ENCODE measurements at regions not wholly inside any gene's neighbourhood (a gene's known extent, or its start where the extent isn't known, plus 50 kb on each side); places are given as distances from the start of the nearest gene placed in this dataset.
"Not testable (repeated sequence)": the region's sequence is repeated elsewhere in the genome, so short reads cannot be mapped to it uniquely, and the experiment has no call there.

GRCh38 chr10:118422241-118422640 lies 80.1 kb upstream of the FAM204A start:
- H2BK20ac ChIP-seq (ENCODE audit: low read depth, low read length, poor library complexity, severe bottlenecking), result no peak overlapping the region
- Mint-ChIP-seq H3K27ac (no peak overlapping the region), H3K9me3 (peaks cover 0 to 2% of the 10 kb centered on the region in 2 experiments; a peak in 1 of 5 replicates), H3K4me3 (no peak overlapping the region), H3K36me3 (ENCODE audit: insufficient read depth in 1 of 3, low read depth in 3 of 3) (no peaks in the 10 kb centered on the region), H3K4me1 (peaks cover 3% of the 10 kb centered on the region in 2 experiments), H3K27me3 (ENCODE audit: low read depth) (peaks cover 2% of the 10 kb centered on the region; the same call in 1 of the 2 replicates)
- no peak overlapping the region for H3T11ph ChIP-seq (ENCODE audit: low read length)
- H3K27me3 ChIP-seq (ENCODE audit: insufficient read depth, low read length), result no peaks in the 10 kb centered on the region
- DNase-seq, result no peak
- no peak overlapping the region for H4K5ac ChIP-seq (ENCODE audit: insufficient read length, low read depth, low read length)
- H3K9me3 ChIP-seq (ENCODE audit: control insufficient read depth, low read depth, low read length), result no peaks in the 10 kb centered on the region
- no peak overlapping the region for H2BK5ac ChIP-seq (ENCODE audit: insufficient read length, low read length)
- H3K56ac ChIP-seq (ENCODE audit: insufficient read length, low read depth, low read length), result no peak overlapping the region
- WGBS (ENCODE audit: extremely low coverage, insufficient read length, low lambda C conversion rate), result no CpG with 5 or more reads among the region's 7 CpGs
- H3K23me2 ChIP-seq (ENCODE audit: insufficient read length, low read depth, low read length, poor library complexity, severe bottlenecking), result no peaks in the 10 kb centered on the region
- H3K79me2 ChIP-seq (ENCODE audit: insufficient read depth, low read length), result no peaks in the 10 kb centered on the region
- no peak overlapping the region for H4K91ac ChIP-seq (ENCODE audit: insufficient read length, low read depth, low read length)
- no peak overlapping the region for H3K27ac ChIP-seq (ENCODE audit: insufficient read length, low read depth, low read length)
- H3K4me1 ChIP-seq (ENCODE audit: insufficient read depth, low read length), result no peaks in the 10 kb centered on the region
- H2BK12ac ChIP-seq (ENCODE audit: insufficient read length, low read depth, low read length), result no peak overlapping the region
- H4K8ac ChIP-seq (replicated peaks; ENCODE audit: insufficient read length, low read depth, low read length), result no peak overlapping the region
- no peak overlapping the region for H3K14ac ChIP-seq (ENCODE audit: insufficient read depth, low read length)
- H3K23ac ChIP-seq (ENCODE audit: insufficient read length, low read depth, low read length), result no peak overlapping the region
- H3K9ac ChIP-seq (ENCODE audit: extremely low read depth, insufficient read length, low read length), result no peak overlapping the region
- no peak overlapping the region for H2BK120ac ChIP-seq (ENCODE audit: low read depth, low read length, poor library complexity, severe bottlenecking)
- no peaks in the 10 kb centered on the region for H4K20me1 ChIP-seq (ENCODE audit: control insufficient read depth, insufficient read depth, insufficient read length)
- no peak overlapping the region for H2AK5ac ChIP-seq (ENCODE audit: insufficient read length, low read length)
- no peak overlapping the region for H3K4me2 ChIP-seq (ENCODE audit: insufficient read depth, insufficient read length, low read length)
- TF ChIP-seq, protein P1, sequence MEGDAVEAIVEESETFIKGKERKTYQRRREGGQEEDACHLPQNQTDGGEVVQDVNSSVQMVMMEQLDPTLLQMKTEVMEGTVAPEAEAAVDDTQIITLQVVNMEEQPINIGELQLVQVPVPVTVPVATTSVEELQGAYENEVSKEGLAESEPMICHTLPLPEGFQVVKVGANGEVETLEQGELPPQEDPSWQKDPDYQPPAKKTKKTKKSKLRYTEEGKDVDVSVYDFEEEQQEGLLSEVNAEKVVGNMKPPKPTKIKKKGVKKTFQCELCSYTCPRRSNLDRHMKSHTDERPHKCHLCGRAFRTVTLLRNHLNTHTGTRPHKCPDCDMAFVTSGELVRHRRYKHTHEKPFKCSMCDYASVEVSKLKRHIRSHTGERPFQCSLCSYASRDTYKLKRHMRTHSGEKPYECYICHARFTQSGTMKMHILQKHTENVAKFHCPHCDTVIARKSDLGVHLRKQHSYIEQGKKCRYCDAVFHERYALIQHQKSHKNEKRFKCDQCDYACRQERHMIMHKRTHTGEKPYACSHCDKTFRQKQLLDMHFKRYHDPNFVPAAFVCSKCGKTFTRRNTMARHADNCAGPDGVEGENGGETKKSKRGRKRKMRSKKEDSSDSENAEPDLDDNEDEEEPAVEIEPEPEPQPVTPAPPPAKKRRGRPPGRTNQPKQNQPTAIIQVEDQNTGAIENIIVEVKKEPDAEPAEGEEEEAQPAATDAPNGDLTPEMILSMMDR (conservative IDR thresholded peaks at IDR 0.05), result no peak
- no peak overlapping the region for H2AFZ ChIP-seq (ENCODE audit: low read length)
- H3K18ac ChIP-seq (ENCODE audit: insufficient read length, low read depth, low read length), result no peak overlapping the region
- H3K79me1 ChIP-seq (ENCODE audit: insufficient read depth, low read depth, low read length, poor library complexity, severe bottlenecking), result no peaks in the 10 kb centered on the region
- no peak overlapping the region for H2BK15ac ChIP-seq (ENCODE audit: low read depth, low read length)
- H3K4ac ChIP-seq (ENCODE audit: low read depth, low read length), result no peak overlapping the region

GRCh38 chr10:118420049-118420448 lies 77.9 kb upstream of the FAM204A start:
- H3K56ac ChIP-seq (ENCODE audit: insufficient read length, low read depth, low read length); H3K9me3 Mint-ChIP-seq; H3K27ac ChIP-seq (ENCODE audit: insufficient read length, low read depth, low read length); H2AK5ac ChIP-seq (ENCODE audit: insufficient read length, low read length); H3K4me2 ChIP-seq (ENCODE audit: insufficient read depth, insufficient read length, low read length); H3K4me1 ChIP-seq (ENCODE audit: insufficient read depth, low read length); H3K23me2 ChIP-seq (ENCODE audit: insufficient read length, low read depth, low read length, poor library complexity, severe bottlenecking); H3T11ph ChIP-seq (ENCODE audit: low read length); H2AFZ ChIP-seq (ENCODE audit: low read length); H3K18ac ChIP-seq (ENCODE audit: insufficient read length, low read depth, low read length); H3K79me2 ChIP-seq (ENCODE audit: insufficient read depth, low read length); H3K36me3 Mint-ChIP-seq (ENCODE audit: insufficient read depth in 1 of 3, low read depth in 3 of 3); H3K9ac ChIP-seq (ENCODE audit: extremely low read depth, insufficient read length, low read length); H3K9me3 ChIP-seq (ENCODE audit: control insufficient read depth, low read depth, low read length); H3K23ac ChIP-seq (ENCODE audit: insufficient read length, low read depth, low read length); H3K4me3 Mint-ChIP-seq; H3K27me3 Mint-ChIP-seq (ENCODE audit: low read depth); H4K8ac ChIP-seq (replicated peaks; ENCODE audit: insufficient read length, low read depth, low read length); H2BK20ac ChIP-seq (ENCODE audit: low read depth, low read length, poor library complexity, severe bottlenecking); H2BK5ac ChIP-seq (ENCODE audit: insufficient read length, low read length); H2BK120ac ChIP-seq (ENCODE audit: low read depth, low read length, poor library complexity, severe bottlenecking); H3K4me1 Mint-ChIP-seq; H3K14ac ChIP-seq (ENCODE audit: insufficient read depth, low read length); DNase-seq; H2BK15ac ChIP-seq (ENCODE audit: low read depth, low read length); H4K20me1 ChIP-seq (ENCODE audit: control insufficient read depth, insufficient read depth, insufficient read length); H3K79me1 ChIP-seq (ENCODE audit: insufficient read depth, low read depth, low read length, poor library complexity, severe bottlenecking); H4K91ac ChIP-seq (ENCODE audit: insufficient read length, low read depth, low read length); H3K27ac Mint-ChIP-seq; H2BK12ac ChIP-seq (ENCODE audit: insufficient read length, low read depth, low read length); H3K4ac ChIP-seq (ENCODE audit: low read depth, low read length); H3K27me3 ChIP-seq (ENCODE audit: insufficient read depth, low read length); H4K5ac ChIP-seq (ENCODE audit: insufficient read length, low read depth, low read length): not testable (repeated sequence)
- no CpG with 5 or more reads among the region's 2 CpGs for WGBS (ENCODE audit: extremely low coverage, insufficient read length, low lambda C conversion rate)
